LNCaP clone FGC (cell line): ENCODE measurements at regions not wholly inside any gene's neighbourhood (a gene's known extent, or its start where the extent isn't known, plus 50 kb on each side); places are given as distances from the start of the nearest gene placed in this dataset.
A peak's percentile ranks its signal among the peaks of the same experiment; 100 is the strongest.

Source experiments
- DNase-seq: peaks from one replicate; pipeline ENCODE4 v3.0.0-alpha.2; 2011; ENCODE audit warnings: low read depth
- H3K4me3 ChIP-seq: 2 replicates; pipeline ENCODE4 v1.5.1; 2011; ENCODE audit warnings: mild to moderate bottlenecking, low read depth, low read length, control low read depth
- TF ChIP-seq, protein P1 (sequence below): IDR thresholded peaks from 2 replicates; pipeline ENCODE4 v1.5.1; 2012; ENCODE audit warnings: mild to moderate bottlenecking; ENCODE audit not compliant: control insufficient read depth, insufficient read depth; ENCODE audit errors: extremely low read depth

DNA sequence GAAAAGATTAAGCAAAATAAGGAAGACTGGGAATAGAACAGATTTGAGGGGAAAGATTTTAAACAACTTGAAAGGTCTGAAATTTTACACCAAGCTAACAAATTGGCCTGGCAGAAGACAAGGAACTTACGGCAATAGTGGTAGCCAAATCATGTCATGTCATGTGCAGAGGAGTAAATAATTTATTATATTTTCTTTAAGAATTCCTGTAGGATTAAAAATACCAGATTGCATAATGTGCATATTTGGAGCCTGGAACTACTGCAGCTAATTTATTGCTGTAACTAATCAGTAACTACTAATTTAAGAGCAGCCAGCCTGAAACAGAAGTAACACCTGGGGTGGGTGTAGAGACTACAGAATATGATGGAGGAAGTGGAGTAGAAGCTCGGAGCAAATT lies 334.3 kb downstream of the TGFB2 start:
- no peak overlapping the region for H3K4me3 ChIP-seq
- TF ChIP-seq, protein P1, sequence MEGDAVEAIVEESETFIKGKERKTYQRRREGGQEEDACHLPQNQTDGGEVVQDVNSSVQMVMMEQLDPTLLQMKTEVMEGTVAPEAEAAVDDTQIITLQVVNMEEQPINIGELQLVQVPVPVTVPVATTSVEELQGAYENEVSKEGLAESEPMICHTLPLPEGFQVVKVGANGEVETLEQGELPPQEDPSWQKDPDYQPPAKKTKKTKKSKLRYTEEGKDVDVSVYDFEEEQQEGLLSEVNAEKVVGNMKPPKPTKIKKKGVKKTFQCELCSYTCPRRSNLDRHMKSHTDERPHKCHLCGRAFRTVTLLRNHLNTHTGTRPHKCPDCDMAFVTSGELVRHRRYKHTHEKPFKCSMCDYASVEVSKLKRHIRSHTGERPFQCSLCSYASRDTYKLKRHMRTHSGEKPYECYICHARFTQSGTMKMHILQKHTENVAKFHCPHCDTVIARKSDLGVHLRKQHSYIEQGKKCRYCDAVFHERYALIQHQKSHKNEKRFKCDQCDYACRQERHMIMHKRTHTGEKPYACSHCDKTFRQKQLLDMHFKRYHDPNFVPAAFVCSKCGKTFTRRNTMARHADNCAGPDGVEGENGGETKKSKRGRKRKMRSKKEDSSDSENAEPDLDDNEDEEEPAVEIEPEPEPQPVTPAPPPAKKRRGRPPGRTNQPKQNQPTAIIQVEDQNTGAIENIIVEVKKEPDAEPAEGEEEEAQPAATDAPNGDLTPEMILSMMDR, result no peak
- no peak for DNase-seq

DNA sequence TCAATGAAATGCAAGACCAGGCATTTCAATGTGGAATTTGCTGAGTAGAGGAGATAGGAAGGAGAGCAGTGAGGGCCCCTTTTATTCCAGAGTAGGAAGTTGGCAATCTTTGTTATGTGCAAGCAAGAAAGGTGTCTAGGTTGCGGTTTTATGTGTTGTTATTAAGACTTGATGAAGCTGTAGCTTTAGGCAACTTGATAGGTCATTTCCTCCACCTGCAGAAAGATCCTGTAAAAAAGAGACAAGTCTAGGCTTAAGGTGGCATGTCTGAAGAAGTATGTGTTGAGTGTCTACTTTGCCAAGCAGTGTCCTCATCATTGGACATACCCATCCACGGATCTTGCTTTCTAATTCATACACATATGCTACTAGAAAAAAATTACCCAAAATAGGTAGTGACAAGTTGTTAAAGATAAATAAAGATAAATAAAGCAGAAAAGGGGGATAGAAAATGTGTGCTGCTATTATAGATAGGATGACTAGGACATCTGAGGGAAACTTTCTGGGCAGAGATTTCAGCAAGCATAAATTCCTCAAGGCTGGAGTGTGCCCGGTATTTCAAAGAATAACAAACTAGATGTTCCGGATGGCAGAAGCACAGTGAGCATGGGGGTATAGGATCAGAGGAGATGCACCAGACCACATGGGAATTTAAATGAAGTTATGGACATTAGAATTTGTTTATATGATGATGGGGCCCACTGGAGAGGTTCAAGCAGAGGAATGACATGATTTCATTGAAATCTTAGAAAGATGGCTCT lies 335.0 kb downstream of the TGFB2 start:
- DNase-seq, result no peak
- no peak overlapping the region for H3K4me3 ChIP-seq
- TF ChIP-seq, protein P1, result no peak

- DNase-seq, result no peak
- H3K4me3 ChIP-seq, result no peak overlapping the region
- TF ChIP-seq, protein P1, result peak; percentile 23
Measured at GRCh38 chr1:218683242-218683641, 338.1 kb downstream of the TGFB2 start.

DNA sequence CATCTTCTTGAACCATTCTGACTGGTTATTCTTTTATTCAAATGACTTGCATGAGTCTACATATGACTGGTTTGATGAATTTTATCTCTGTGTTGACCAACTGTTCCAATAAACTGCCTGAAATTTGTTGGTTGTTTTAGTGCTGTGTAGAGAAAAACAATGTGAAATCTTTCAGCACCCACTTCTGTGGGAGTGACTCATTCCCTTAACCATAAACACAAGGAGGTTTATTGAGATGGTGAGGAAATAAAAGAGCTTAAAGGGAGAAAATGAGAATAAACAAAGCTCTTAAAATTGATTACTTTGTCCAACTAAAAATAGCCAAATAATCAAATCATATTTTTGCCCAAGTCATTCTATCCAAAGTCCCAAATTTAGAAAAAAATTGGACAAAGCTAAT lies 341.1 kb downstream of the TGFB2 start:
- TF ChIP-seq, protein P1, result no peak
- no peak for DNase-seq
- no peak overlapping the region for H3K4me3 ChIP-seq

DNA sequence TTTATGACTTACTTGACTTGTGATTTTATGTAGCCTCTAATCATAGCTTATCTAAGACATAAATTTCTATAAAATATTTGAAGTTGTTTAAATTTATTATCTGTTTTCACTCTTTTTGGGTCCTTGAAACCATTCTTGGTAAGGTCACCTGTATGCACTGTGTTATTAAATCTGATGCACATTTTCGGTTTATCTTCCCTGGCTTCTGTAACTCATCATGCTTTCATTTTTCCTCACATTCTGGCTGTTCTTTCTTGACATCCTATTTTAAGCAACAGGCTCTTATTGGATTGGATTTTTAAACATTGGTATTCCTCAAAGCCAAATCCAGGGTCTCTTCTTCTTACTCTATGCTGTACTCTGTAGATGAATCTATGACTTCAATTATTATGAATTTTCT lies 341.6 kb downstream of the TGFB2 start:
- TF ChIP-seq, protein P1, result no peak
- no peak for DNase-seq
- H3K4me3 ChIP-seq, result no peak overlapping the region

GRCh38 chr1:218692808-218693207 lies 347.7 kb downstream of the TGFB2 start:
- TF ChIP-seq, protein P1, result no peak
- no peak overlapping the region for H3K4me3 ChIP-seq
- no peak for DNase-seq

GRCh38 chr1:218693599-218693998 lies 348.5 kb downstream of the TGFB2 start:
- DNase-seq, result no peak
- H3K4me3 ChIP-seq, result no peak overlapping the region
- TF ChIP-seq, protein P1, result no peak
